H9 (cell line): ENCODE measurements at regions not wholly inside any gene's neighbourhood (a gene's known extent, or its start where the extent isn't known, plus 50 kb on each side); places are given as distances from the start of the nearest gene placed in this dataset.

Source experiments
- DNase-seq: peaks from one replicate; pipeline ENCODE4 v3.0.0-alpha.2; 2017
- H2AFZ ChIP-seq: one replicate; pipeline ENCODE4 v1.6.1; 2013; ENCODE audit warnings: mild to moderate bottlenecking, low read length, control low read depth, moderate library complexity
- H2AK5ac ChIP-seq: 2 replicates; pipeline ENCODE4 v1.6.1; 2013; ENCODE audit warnings: low read length, control low read depth, mixed read lengths; ENCODE audit not compliant: insufficient read length
- H2BK120ac ChIP-seq: one replicate; pipeline ENCODE4 v1.6.1; 2013; ENCODE audit warnings: low read depth, mild to moderate bottlenecking, low read length, control low read depth, inconsistent platforms; ENCODE audit not compliant: poor library complexity, severe bottlenecking
- H2BK12ac ChIP-seq: 2 replicates; pipeline ENCODE4 v1.6.1; 2013; ENCODE audit warnings: low read length, control low read depth, mixed read lengths, low read depth; ENCODE audit not compliant: insufficient read length
- H2BK15ac ChIP-seq: 2 replicates; pipeline ENCODE4 v1.6.1; 2013; ENCODE audit warnings: low read depth, low read length, control low read depth
- H2BK20ac ChIP-seq: one replicate; pipeline ENCODE4 v1.6.1; 2013; ENCODE audit warnings: low read depth, mild to moderate bottlenecking, low read length, control low read depth, inconsistent platforms; ENCODE audit not compliant: poor library complexity, severe bottlenecking
- H2BK5ac ChIP-seq: 2 replicates; pipeline ENCODE4 v1.6.1; 2013; ENCODE audit warnings: low read length, control low read depth, mixed read lengths; ENCODE audit not compliant: insufficient read length
- H3K14ac ChIP-seq: 2 replicates; pipeline ENCODE4 v1.6.1; 2013; ENCODE audit warnings: low read length, control low read depth; ENCODE audit not compliant: insufficient read depth
- H3K18ac ChIP-seq: 2 replicates; pipeline ENCODE4 v1.6.1; 2013; ENCODE audit warnings: low read depth, mild to moderate bottlenecking, mixed read lengths, low read length, control low read depth; ENCODE audit not compliant: insufficient read length
- H3K23ac ChIP-seq: 2 replicates; pipeline ENCODE4 v1.6.1; 2013; ENCODE audit warnings: low read length, control low read depth, mixed read lengths, low read depth; ENCODE audit not compliant: insufficient read length
- H3K23me2 ChIP-seq: 2 replicates; pipeline ENCODE4 v1.6.1; 2013; ENCODE audit warnings: low read depth, mild to moderate bottlenecking, mixed read lengths, low read length, control low read depth; ENCODE audit not compliant: insufficient read length, poor library complexity, severe bottlenecking
- H3K27ac ChIP-seq: 2 replicates; pipeline ENCODE4 v1.5.1; 2013; ENCODE audit warnings: low read length, control low read depth, mixed read lengths, low read depth; ENCODE audit not compliant: insufficient read length
- H3K27me3 ChIP-seq: 2 replicates; pipeline ENCODE4 v1.6.1; 2013; ENCODE audit warnings: low read length, control low read depth, inconsistent platforms; ENCODE audit not compliant: insufficient read depth
- H3K4ac ChIP-seq: 2 replicates; pipeline ENCODE4 v1.6.1; 2013; ENCODE audit warnings: low read depth, mild to moderate bottlenecking, control low read depth, inconsistent platforms, low read length, moderate library complexity
- H3K4me1 ChIP-seq: 2 replicates; pipeline ENCODE4 v1.6.1; 2013; ENCODE audit warnings: low read length, control low read depth, inconsistent platforms; ENCODE audit not compliant: insufficient read depth
- H3K4me2 ChIP-seq: 2 replicates; pipeline ENCODE4 v1.6.1; 2013; ENCODE audit warnings: low read length, control low read depth, mixed read lengths; ENCODE audit not compliant: insufficient read length, insufficient read depth
- H3K56ac ChIP-seq: 2 replicates; pipeline ENCODE4 v1.6.1; 2013; ENCODE audit warnings: low read depth, mild to moderate bottlenecking, mixed read lengths, low read length, control low read depth; ENCODE audit not compliant: insufficient read length
- H3K79me1 ChIP-seq: 2 replicates; pipeline ENCODE4 v1.6.1; 2013; ENCODE audit warnings: low read depth, mild to moderate bottlenecking, moderate library complexity, low read length, control low read depth, inconsistent platforms; ENCODE audit not compliant: insufficient read depth, poor library complexity, severe bottlenecking
- H3K79me2 ChIP-seq: 2 replicates; pipeline ENCODE4 v1.6.1; 2013; ENCODE audit warnings: low read length, control low read depth, inconsistent platforms; ENCODE audit not compliant: insufficient read depth
- H3K9ac ChIP-seq: 2 replicates; pipeline ENCODE4 v1.6.1; 2013; ENCODE audit warnings: low read length, control low read depth, mixed read lengths; ENCODE audit not compliant: insufficient read length; ENCODE audit errors: extremely low read depth
- H3K9me3 ChIP-seq: one replicate; pipeline ENCODE4 v1.6.1; 2013; ENCODE audit warnings: low read depth, low read length, inconsistent platforms; ENCODE audit not compliant: control insufficient read depth
- H3T11ph ChIP-seq: one replicate; pipeline ENCODE4 v1.6.1; 2013; ENCODE audit warnings: mild to moderate bottlenecking, low read length, control low read depth, inconsistent platforms
- H4K20me1 ChIP-seq: one replicate; pipeline ENCODE4 v1.6.1; 2013; ENCODE audit not compliant: control insufficient read depth, insufficient read length, insufficient read depth
- H4K5ac ChIP-seq: 2 replicates; pipeline ENCODE4 v1.6.1; 2013; ENCODE audit warnings: low read depth, mild to moderate bottlenecking, mixed read lengths, low read length, control low read depth; ENCODE audit not compliant: insufficient read length
- H4K8ac ChIP-seq: replicated peaks from 2 replicates; pipeline ENCODE4 v1.6.1; 2013; ENCODE audit warnings: low read length, control low read depth, mixed read lengths, low read depth; ENCODE audit not compliant: insufficient read length
- H4K91ac ChIP-seq: 2 replicates; pipeline ENCODE4 v1.6.1; 2013; ENCODE audit warnings: low read depth, mild to moderate bottlenecking, moderate library complexity, mixed read lengths, low read length, control low read depth; ENCODE audit not compliant: insufficient read length
- H3K27ac Mint-ChIP-seq, 3 experiments: 2 replicates in 2 of 3; 3 replicates in 1 of 3; pipeline ENCODE4 v1.8.0; 2020 to 2021; ENCODE audit warnings: mixed read lengths in 3 of 3, mild to moderate bottlenecking in 1 of 3, moderate library complexity in 1 of 3
- H3K27me3 Mint-ChIP-seq: 2 replicates; pipeline ENCODE4 v1.8.0; 2021; ENCODE audit warnings: low read depth, mild to moderate bottlenecking, moderate library complexity, mixed read lengths
- H3K36me3 Mint-ChIP-seq, 3 experiments: 2 replicates in 2 of 3; 3 replicates in 1 of 3; pipeline ENCODE4 v1.8.0; 2020 to 2021; ENCODE audit warnings: low read depth in 3 of 3, mixed read lengths in 3 of 3; ENCODE audit not compliant: insufficient read depth in 1 of 3
- H3K4me1 Mint-ChIP-seq, 2 experiments: 2 replicates each; pipeline ENCODE4 v1.8.0; 2020; ENCODE audit warnings: mixed read lengths in 2 of 2
- H3K4me3 Mint-ChIP-seq, 2 experiments: 2 replicates in 1 of 2; 3 replicates in 1 of 2; pipeline ENCODE4 v1.8.0; 2020 to 2021; ENCODE audit warnings: mild to moderate bottlenecking in 2 of 2, mixed read lengths in 2 of 2, moderate library complexity in 1 of 2
- H3K9me3 Mint-ChIP-seq, 2 experiments: 2 replicates in 1 of 2; 3 replicates in 1 of 2; pipeline ENCODE4 v1.8.0; 2020; ENCODE audit warnings: mild to moderate bottlenecking in 2 of 2, mixed read lengths in 2 of 2, moderate library complexity in 1 of 2
- WGBS: extraction: QIAGEN DNeasy Blood & Tissue Kit; methylation state at CpG from one replicate; pipeline ENCODE4 v1.1.7; 2013; ENCODE audit warnings: missing lambda C conversion rate, low lambda C conversion rate, mixed read lengths; ENCODE audit not compliant: insufficient read length; ENCODE audit errors: extremely low coverage; 5-methylcytosine and 5-hydroxymethylcytosine counted together
- TF ChIP-seq, protein P1 (sequence below): fragments of 200-600 bp; sonication (generic); conservative IDR thresholded peaks from 3 replicates; pipeline ENCODE4 v1.8.0; 2021; ENCODE audit warnings: antibody characterized with exemption, mild to moderate bottlenecking

DNA sequence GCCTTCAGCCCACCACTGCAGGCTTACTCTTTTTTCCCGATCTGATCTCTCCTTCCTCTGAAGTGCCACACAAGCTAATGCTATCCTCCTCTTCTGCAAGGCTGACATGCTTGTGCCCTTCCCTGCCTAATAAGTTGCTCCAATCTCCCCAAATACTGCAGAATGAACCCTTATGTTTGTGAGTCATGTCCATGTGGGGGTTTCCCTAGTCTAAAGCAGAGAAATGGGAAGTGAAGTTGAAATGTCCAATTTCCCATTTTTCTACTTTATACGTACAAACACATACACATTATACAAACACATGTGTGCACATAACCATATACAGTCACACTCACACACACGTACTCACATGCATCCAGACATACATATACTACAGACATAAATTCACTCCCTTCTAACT, 288.1 kb upstream of the CELF4 start:
- Mint-ChIP-seq H3K27ac (no peak overlapping the region), H3K4me1 (0 out of 4 replicates have a peak, but pooled peaks cover 0 to 5% of the 10 kb centered on the region in 2 experiments), H3K9me3 (peaks cover 2 to 3% of the 10 kb centered on the region in 2 experiments; a peak in 2 of 5 replicates), H3K27me3 (no peaks in the 10 kb centered on the region), H3K36me3 (peaks cover 0 to 1% (median 0%) of the 10 kb centered on the region in 3 experiments; a peak in 1 of 7 replicates), H3K4me3 (no peak overlapping the region)
- H2AK5ac ChIP-seq, result no peak overlapping the region
- no peaks in the 10 kb centered on the region for H3K9me3 ChIP-seq
- no peaks in the 10 kb centered on the region for H4K20me1 ChIP-seq
- no peak overlapping the region for H3K14ac ChIP-seq
- no peak overlapping the region for H3K4ac ChIP-seq
- H2BK5ac ChIP-seq, result no peak overlapping the region
- no peak overlapping the region for H2AFZ ChIP-seq
- no peak overlapping the region for H4K8ac ChIP-seq
- no peak overlapping the region for H3K56ac ChIP-seq
- H3K23ac ChIP-seq, result no peak overlapping the region
- H4K5ac ChIP-seq, result no peak overlapping the region
- H3K27ac ChIP-seq, result no peak overlapping the region
- no peaks in the 10 kb centered on the region for H3K23me2 ChIP-seq
- H3K4me1 ChIP-seq, result no peaks in the 10 kb centered on the region
- no peak overlapping the region for H3K9ac ChIP-seq
- DNase-seq, result no peak
- H2BK12ac ChIP-seq, result no peak overlapping the region
- H3T11ph ChIP-seq, result no peak overlapping the region
- H3K79me2 ChIP-seq, result no peaks in the 10 kb centered on the region
- TF ChIP-seq, protein P1, sequence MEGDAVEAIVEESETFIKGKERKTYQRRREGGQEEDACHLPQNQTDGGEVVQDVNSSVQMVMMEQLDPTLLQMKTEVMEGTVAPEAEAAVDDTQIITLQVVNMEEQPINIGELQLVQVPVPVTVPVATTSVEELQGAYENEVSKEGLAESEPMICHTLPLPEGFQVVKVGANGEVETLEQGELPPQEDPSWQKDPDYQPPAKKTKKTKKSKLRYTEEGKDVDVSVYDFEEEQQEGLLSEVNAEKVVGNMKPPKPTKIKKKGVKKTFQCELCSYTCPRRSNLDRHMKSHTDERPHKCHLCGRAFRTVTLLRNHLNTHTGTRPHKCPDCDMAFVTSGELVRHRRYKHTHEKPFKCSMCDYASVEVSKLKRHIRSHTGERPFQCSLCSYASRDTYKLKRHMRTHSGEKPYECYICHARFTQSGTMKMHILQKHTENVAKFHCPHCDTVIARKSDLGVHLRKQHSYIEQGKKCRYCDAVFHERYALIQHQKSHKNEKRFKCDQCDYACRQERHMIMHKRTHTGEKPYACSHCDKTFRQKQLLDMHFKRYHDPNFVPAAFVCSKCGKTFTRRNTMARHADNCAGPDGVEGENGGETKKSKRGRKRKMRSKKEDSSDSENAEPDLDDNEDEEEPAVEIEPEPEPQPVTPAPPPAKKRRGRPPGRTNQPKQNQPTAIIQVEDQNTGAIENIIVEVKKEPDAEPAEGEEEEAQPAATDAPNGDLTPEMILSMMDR, result no peak
- H3K18ac ChIP-seq, result no peak overlapping the region
- no peak overlapping the region for H4K91ac ChIP-seq
- no CpG with 5 or more reads among the region's 3 CpGs for WGBS
- H3K4me2 ChIP-seq, result no peak overlapping the region
- H2BK120ac ChIP-seq, result no peak overlapping the region
- H3K79me1 ChIP-seq, result no peaks in the 10 kb centered on the region
- H3K27me3 ChIP-seq, result no peaks in the 10 kb centered on the region
- H2BK20ac ChIP-seq, result no peak overlapping the region
- no peak overlapping the region for H2BK15ac ChIP-seq
